Esophagus (tissue), 2 donors: ENCODE measurements at regions not wholly inside any gene's neighbourhood (a gene's known extent, or its start where the extent isn't known, plus 50 kb on each side); places are given as distances from the start of the nearest gene placed in this dataset.

Experiments used
- H3K27ac ChIP-seq, 2 donors: one replicate each; pipeline ENCODE4 v1.5.1; 2013; ENCODE audit warnings: low read depth in 2 of 2, mild to moderate bottlenecking in 2 of 2, inconsistent platforms in 1 of 2, low read length in 1 of 2, moderate library complexity in 1 of 2
- H3K27me3 ChIP-seq, 2 donors: one replicate each; pipeline ENCODE4 v1.6.1; 2013; ENCODE audit warnings: low read length in 2 of 2, control low read depth in 1 of 2, mild to moderate bottlenecking in 1 of 2; ENCODE audit not compliant: insufficient read depth in 2 of 2, control insufficient read depth in 1 of 2
- H3K36me3 ChIP-seq, 2 donors: one replicate each; pipeline ENCODE4 v1.6.1; 2013; ENCODE audit warnings: low read length in 1 of 2; ENCODE audit not compliant: control insufficient read depth in 2 of 2, insufficient read depth in 2 of 2
- H3K4me1 ChIP-seq, 2 donors: one replicate each; pipeline ENCODE4 v1.6.1; 2013; ENCODE audit warnings: low read length in 1 of 2; ENCODE audit not compliant: control insufficient read depth in 2 of 2, insufficient read depth in 2 of 2
- H3K4me3 ChIP-seq, 2 donors: one replicate each; pipeline ENCODE4 v1.5.1; 2013; ENCODE audit warnings: low read length in 2 of 2, mild to moderate bottlenecking in 2 of 2, low read depth in 1 of 2, moderate library complexity in 1 of 2
- H3K9me3 ChIP-seq, 2 donors: one replicate each; pipeline ENCODE4 v1.6.1; 2013; ENCODE audit warnings: mild to moderate bottlenecking in 2 of 2, low read depth in 1 of 2, low read length in 1 of 2, moderate library complexity in 1 of 2; ENCODE audit not compliant: control insufficient read depth in 2 of 2, insufficient read depth in 1 of 2
- WGBS, 2 donors: extraction: QIAGEN DNeasy Blood & Tissue Kit; methylation state at CpG; one replicate each; pipeline ENCODE4 v1.1.7; 2013; 5-methylcytosine and 5-hydroxymethylcytosine counted together
- donor health status: healthy with polysubstance abuse.
- donor health status: Bipolar disorder and iron deficiency.

DNA sequence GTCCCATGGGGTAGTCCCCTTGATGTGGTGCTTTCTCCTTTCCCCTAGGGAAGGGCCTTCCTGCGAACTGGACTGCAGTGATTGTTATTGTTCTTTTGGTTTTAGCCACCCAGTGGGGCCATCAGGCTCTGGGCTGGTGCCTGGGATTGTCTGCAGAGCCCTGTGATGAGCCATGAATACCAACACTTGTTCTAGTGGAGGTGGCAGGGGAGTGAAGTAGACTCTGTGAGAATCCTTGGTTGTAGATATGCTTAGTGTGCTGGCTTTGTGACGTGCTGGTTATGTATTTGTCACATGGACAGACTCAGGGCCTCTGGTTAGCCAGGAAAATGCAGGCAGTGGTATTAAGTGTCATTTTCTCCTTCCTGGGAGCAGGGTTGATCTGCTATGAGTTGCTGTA lies 51.8 kb upstream of the NDUFB4 start:
- Histone ChIP-seq H3K36me3 (no peaks in the 10 kb centered on the region), H3K4me1 (no peaks in the 10 kb centered on the region), H3K4me3 (no peak overlapping the region), H3K27me3 (no peaks in the 10 kb centered on the region), H3K9me3 (peaks cover 0 to 3% of the 10 kb centered on the region in 2 donors), H3K27ac (no peak overlapping the region)
- 90% methylated on average over 2 of the region's 2 CpGs for WGBS, 2 donors

GRCh38 chr3:120536642-120537041 lies 59.5 kb upstream of the NDUFB4 start:
- Histone ChIP-seq H3K36me3 (no peaks in the 10 kb centered on the region), H3K9me3 (no peaks in the 10 kb centered on the region), H3K4me1 (no peaks in the 10 kb centered on the region), H3K27ac (no peak overlapping the region), H3K4me3 (no peak overlapping the region), H3K27me3 (no peaks in the 10 kb centered on the region)
- WGBS, 2 donors, result 35 to 45% methylated on average over 3 of the region's 3 CpGs

DNA sequence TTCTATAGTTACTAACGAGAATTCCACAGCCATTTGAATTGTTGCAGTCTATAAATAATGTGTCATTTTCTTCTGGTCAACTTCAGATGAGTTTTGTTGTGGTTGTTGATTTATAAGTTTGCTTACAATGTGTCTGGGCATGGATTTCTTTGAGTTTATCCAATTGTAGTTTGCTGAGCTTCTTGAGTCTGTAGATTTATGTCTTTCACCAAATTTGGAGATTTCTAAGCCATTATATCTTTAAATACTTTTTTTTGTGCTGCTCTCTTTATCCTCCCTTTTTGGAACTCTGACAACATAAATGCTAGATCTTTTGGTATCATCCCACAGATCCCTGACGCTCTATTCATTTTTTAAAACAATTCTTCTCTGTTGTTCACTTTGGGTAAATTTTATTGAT lies 63.2 kb upstream of the NDUFB4 start:
- no peaks in the 10 kb centered on the region for H3K27me3 ChIP-seq

GRCh38 chr3:120528163-120528562 lies 68.0 kb upstream of the NDUFB4 start:
- Histone ChIP-seq H3K27me3 (no peaks in the 10 kb centered on the region), H3K4me3 (no peak overlapping the region), H3K27ac (no peak overlapping the region), H3K4me1 (no peaks in the 10 kb centered on the region), H3K9me3 (no peaks in the 10 kb centered on the region), H3K36me3 (no peaks in the 10 kb centered on the region)
- WGBS, 2 donors, result 83 to 87% methylated on average over 6 of the region's 6 CpGs

More for the DNA sequence above, 63.2 kb upstream of the NDUFB4 start:
- no peaks in the 10 kb centered on the region for H3K4me1 ChIP-seq
- H3K9me3 ChIP-seq, result no peaks in the 10 kb centered on the region
- WGBS, 2 donors, result 72 to 78% methylated on average over 2 of the region's 2 CpGs
- H3K36me3 ChIP-seq, result no peaks in the 10 kb centered on the region
- no peak overlapping the region for H3K27ac ChIP-seq
- no peak overlapping the region for H3K4me3 ChIP-seq

GRCh38 chr3:120526011-120526870 lies 69.9 kb upstream of the NDUFB4 start:
- 52 to 70% methylated on average over 3 of the region's 3 CpGs for WGBS, 2 donors
- H3K27me3 ChIP-seq, result no peaks in the 10 kb centered on the region
- no peaks in the 10 kb centered on the region for H3K9me3 ChIP-seq
- H3K27ac ChIP-seq, result no peak overlapping the region
- no peak overlapping the region for H3K4me3 ChIP-seq
- H3K36me3 ChIP-seq, result no peaks in the 10 kb centered on the region
- no peaks in the 10 kb centered on the region for H3K4me1 ChIP-seq

DNA sequence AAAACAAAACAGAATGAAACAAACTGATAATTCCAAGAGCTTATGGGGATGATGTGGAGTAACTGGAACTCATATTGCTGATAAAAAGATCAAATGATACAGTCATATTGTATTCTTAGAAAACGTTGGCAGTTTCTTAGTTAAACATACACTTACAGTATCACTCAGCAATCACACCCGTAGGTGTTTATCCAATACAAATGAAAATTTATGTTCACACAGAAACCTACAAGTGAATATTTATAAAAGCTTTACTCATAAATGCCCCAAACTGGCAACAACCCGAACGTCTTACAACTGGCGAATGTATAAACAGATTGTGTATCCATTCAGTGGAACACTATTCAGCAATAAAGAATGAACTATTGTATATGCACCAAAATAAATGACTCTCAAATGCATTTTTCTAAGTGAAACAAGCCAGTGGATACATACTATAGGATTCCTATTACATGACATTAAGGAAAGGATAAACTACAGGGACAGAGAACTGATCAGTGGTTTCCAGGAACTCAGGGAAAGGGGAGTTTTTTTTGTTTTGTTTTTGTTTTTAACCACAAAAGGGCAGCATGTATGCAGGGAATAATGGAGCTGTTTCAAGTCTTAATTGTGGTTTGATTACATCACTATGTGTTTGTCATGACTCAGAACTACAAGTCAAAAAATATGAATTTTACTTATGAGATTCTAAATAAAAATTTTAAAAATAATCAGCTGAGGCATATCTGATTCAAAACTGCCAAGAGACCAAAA lies 71.8 kb upstream of the NDUFB4 start:
- no peak overlapping the region for H3K27ac ChIP-seq
- H3K4me1 ChIP-seq, result no peaks in the 10 kb centered on the region
- H3K9me3 ChIP-seq, result no peaks in the 10 kb centered on the region
- no peak overlapping the region for H3K4me3 ChIP-seq
- WGBS, 2 donors, result 70 to 74% methylated on average over 5 of the region's 5 CpGs
- no peaks in the 10 kb centered on the region for H3K36me3 ChIP-seq
- H3K27me3 ChIP-seq, result no peaks in the 10 kb centered on the region

GRCh38 chr3:120516136-120516535 lies 65.3 kb upstream of the FSTL1 start:
- Histone ChIP-seq H3K36me3 (no peaks in the 10 kb centered on the region), H3K4me3 (no peak overlapping the region), H3K27ac (no peak overlapping the region), H3K4me1 (no peaks in the 10 kb centered on the region), H3K9me3 (no peaks in the 10 kb centered on the region), H3K27me3 (no peaks in the 10 kb centered on the region)
- WGBS, 2 donors, result 53 to 65% methylated on average over 6 of the region's 6 CpGs

DNA sequence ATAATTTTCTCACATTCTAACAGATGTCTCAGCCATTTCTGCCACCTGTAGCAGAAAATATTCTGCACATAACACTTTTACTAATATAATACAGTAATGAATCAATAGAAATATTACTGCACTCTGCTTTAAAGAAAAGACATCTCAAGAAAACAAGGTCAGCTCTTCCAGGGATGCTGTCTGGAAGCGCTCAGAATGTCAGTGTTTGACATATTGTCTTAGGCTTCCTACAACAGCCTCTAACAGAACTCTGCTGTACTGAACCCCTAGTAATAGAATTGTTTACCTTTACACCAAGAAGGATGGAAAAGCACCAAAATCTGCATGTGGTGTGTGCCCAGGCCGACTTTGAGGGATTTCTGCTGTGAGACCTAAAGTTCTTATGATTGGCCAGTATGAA lies 61.9 kb upstream of the FSTL1 start:
- Histone ChIP-seq H3K9me3 (no peaks in the 10 kb centered on the region), H3K27ac (no peak overlapping the region), H3K4me3 (no peak overlapping the region), H3K27me3 (no peaks in the 10 kb centered on the region), H3K4me1 (no peaks in the 10 kb centered on the region), H3K36me3 (no peaks in the 10 kb centered on the region)
- 66 to 69% methylated on average over 2 of the region's 2 CpGs for WGBS, 2 donors

- no peaks in the 10 kb centered on the region for H3K36me3 ChIP-seq
- WGBS, 2 donors, result 49 to 51% methylated on average over 10 of the region's 10 CpGs
- peaks cover 0 to 9% of the 10 kb centered on the region in 2 donors for H3K4me1 ChIP-seq
- no peaks in the 10 kb centered on the region for H3K27me3 ChIP-seq
- H3K9me3 ChIP-seq, result no peaks in the 10 kb centered on the region
- peak overlapping the region in 1 of 2 donors; percentile 33 for H3K27ac ChIP-seq
- H3K4me3 ChIP-seq, result no peak overlapping the region
Measured at GRCh38 chr3:120506828-120507774, 56.3 kb upstream of the FSTL1 start.
